OCI-LY3 (cell line): ENCODE measurements at regions not wholly inside any gene's neighbourhood (a gene's known extent, or its start where the extent isn't known, plus 50 kb on each side); places are given as distances from the start of the nearest gene placed in this dataset.

Experiments
- CTCF ChIP-seq: fragments of 200-600, 300-600 bp; sonication (generic); IDR thresholded peaks from 2 replicates; pipeline ENCODE4 v1.5.1; 2014; ENCODE audit warnings: antibody characterized with exemption, low read length, low read depth
- EZH2phosphoT487 ChIP-seq: fragments of 200-600 bp; shearing (Covaris generic); IDR thresholded peaks from 2 replicates; pipeline ENCODE4 v1.6.1; 2018; ENCODE audit warnings: antibody characterized with exemption, mixed run types, low read depth

- TF ChIP-seq CTCF (no peak), EZH2phosphoT487 (no peak)
Observed at GRCh38 chr2:8115966-8116365, 565.9 kb upstream of the ID2 start.
